Neural progenitor cell (in vitro differentiated cells): ENCODE measurements at regions not wholly inside any gene's neighbourhood (a gene's known extent, or its start where the extent isn't known, plus 50 kb on each side); places are given as distances from the start of the nearest gene placed in this dataset.

Experiments used
- DNase-seq: peaks from one replicate; pipeline ENCODE4 v3.0.0-alpha.2; 2016; ENCODE audit warnings: low spot score
- H2AFZ ChIP-seq: fragments of 200-600 bp; sonication (generic); replicated peaks from 2 replicates; pipeline ENCODE4 v1.6.1; 2016; ENCODE audit warnings: antibody characterized with exemption
- H3F3A ChIP-seq: fragments of 200-600 bp; sonication (generic); 2 replicates; pipeline ENCODE4 v1.6.1; 2016; ENCODE audit warnings: antibody characterized with exemption, low read depth
- H3K27ac ChIP-seq: fragments of 200-600 bp; sonication (generic); 2 replicates; pipeline ENCODE4 v1.5.1; 2016; ENCODE audit warnings: mild to moderate bottlenecking
- H3K27me3 ChIP-seq: fragments of 200-600 bp; sonication (generic); 2 replicates; pipeline ENCODE4 v1.6.1; 2016; ENCODE audit warnings: mild to moderate bottlenecking, moderate library complexity
- H3K36me3 ChIP-seq: fragments of 200-600 bp; sonication (generic); 2 replicates; pipeline ENCODE4 v1.5.1; 2016
- H3K4me1 ChIP-seq: fragments of 200-600 bp; sonication (generic); 2 replicates; pipeline ENCODE4 v1.6.1; 2016; ENCODE audit warnings: mixed run types
- H3K4me2 ChIP-seq: fragments of 200-600 bp; sonication (generic); 2 replicates; pipeline ENCODE4 v1.6.1; 2016
- H3K4me3 ChIP-seq: fragments of 200-600 bp; sonication (generic); 2 replicates; pipeline ENCODE4 v1.5.1; 2016
- H3K79me2 ChIP-seq: fragments of 200-600 bp; sonication (generic); 2 replicates; pipeline ENCODE4 v1.6.1; 2016; ENCODE audit warnings: low read depth
- H3K9ac ChIP-seq: fragments of 200-600 bp; sonication (generic); 2 replicates; pipeline ENCODE4 v1.6.1; 2016
- H3K9me3 ChIP-seq: fragments of 200-600 bp; sonication (generic); 2 replicates; pipeline ENCODE4 v1.5.1; 2016; ENCODE audit warnings: low read depth
- H4K20me1 ChIP-seq: fragments of 200-600 bp; sonication (generic); 2 replicates; pipeline ENCODE4 v1.6.1; 2016; ENCODE audit warnings: low read depth
- H3K27ac Mint-ChIP-seq: 3 replicates; pipeline ENCODE4 v1.8.0; 2021; ENCODE audit warnings: mixed read lengths
- H3K27me3 Mint-ChIP-seq: 2 replicates; pipeline ENCODE4 v1.8.0; 2022; ENCODE audit warnings: low read depth, mild to moderate bottlenecking, inconsistent platforms, moderate library complexity, mixed read lengths; ENCODE audit not compliant: insufficient read depth
- H3K36me3 Mint-ChIP-seq: 3 replicates; pipeline ENCODE4 v1.8.0; 2021; ENCODE audit warnings: mixed read lengths
- H3K4me1 Mint-ChIP-seq: 3 replicates; pipeline ENCODE4 v1.8.0; 2021; ENCODE audit warnings: mixed read lengths
- H3K4me3 Mint-ChIP-seq: 3 replicates; pipeline ENCODE4 v1.8.0; 2021; ENCODE audit warnings: mild to moderate bottlenecking, moderate library complexity, mixed read lengths
- H3K9me3 Mint-ChIP-seq: 3 replicates; pipeline ENCODE4 v1.8.0; 2020; ENCODE audit warnings: mixed read lengths
- EZH2 ChIP-seq: fragments of 200-600 bp; sonication (generic); IDR thresholded peaks from 2 replicates; pipeline ENCODE4 v1.6.1; 2017; ENCODE audit warnings: antibody characterized with exemption, mild to moderate bottlenecking, moderate library complexity
- EZH2phosphoT487 ChIP-seq: fragments of 200-600 bp; sonication (generic); IDR thresholded peaks from 2 replicates; pipeline ENCODE4 v1.6.1; 2017; ENCODE audit warnings: antibody characterized with exemption
- TF ChIP-seq, protein P1 (sequence below): fragments of 200-600 bp; sonication (generic); IDR thresholded peaks from 2 replicates; pipeline ENCODE4 v1.5.1; 2017; ENCODE audit warnings: antibody characterized with exemption, mild to moderate bottlenecking

DNA sequence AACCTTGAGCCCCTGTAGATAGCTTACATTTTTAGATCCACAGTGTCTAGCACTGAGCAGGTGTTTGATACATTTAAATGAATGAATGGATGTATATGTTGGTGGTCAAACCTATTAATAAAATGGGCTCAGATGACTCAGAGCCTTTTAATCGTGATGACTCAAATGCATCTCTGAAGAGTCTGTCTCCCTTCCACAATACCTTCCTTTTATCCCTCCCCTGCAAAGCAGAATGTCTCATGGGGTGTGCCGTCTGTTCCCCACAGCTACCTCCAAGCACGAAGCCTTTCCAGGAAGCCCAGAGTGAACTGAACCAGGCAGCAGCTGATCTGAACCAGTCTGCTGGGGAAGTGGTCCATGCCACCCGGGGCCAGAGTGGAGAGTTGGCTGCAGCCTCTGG lies 303.5 kb upstream of the TPM1 start:
- Histone ChIP-seq H3K36me3 (no peaks in the 10 kb centered on the region), H3K4me2 (no peak overlapping the region), H3K9ac (no peak overlapping the region), H3F3A (peaks cover 2% of the 10 kb centered on the region), H3K27me3 (no peaks in the 10 kb centered on the region), H3K79me2 (no peaks in the 10 kb centered on the region), H4K20me1 (no peaks in the 10 kb centered on the region), H3K4me1 (peaks cover 31% of the 10 kb centered on the region), H3K4me3 (no peak overlapping the region), H3K9me3 (no peaks in the 10 kb centered on the region), H2AFZ (no peak overlapping the region), H3K27ac (no peak overlapping the region)
- TF ChIP-seq EZH2phosphoT487 (no peak), EZH2 (no peak)
- TF ChIP-seq, protein P1, sequence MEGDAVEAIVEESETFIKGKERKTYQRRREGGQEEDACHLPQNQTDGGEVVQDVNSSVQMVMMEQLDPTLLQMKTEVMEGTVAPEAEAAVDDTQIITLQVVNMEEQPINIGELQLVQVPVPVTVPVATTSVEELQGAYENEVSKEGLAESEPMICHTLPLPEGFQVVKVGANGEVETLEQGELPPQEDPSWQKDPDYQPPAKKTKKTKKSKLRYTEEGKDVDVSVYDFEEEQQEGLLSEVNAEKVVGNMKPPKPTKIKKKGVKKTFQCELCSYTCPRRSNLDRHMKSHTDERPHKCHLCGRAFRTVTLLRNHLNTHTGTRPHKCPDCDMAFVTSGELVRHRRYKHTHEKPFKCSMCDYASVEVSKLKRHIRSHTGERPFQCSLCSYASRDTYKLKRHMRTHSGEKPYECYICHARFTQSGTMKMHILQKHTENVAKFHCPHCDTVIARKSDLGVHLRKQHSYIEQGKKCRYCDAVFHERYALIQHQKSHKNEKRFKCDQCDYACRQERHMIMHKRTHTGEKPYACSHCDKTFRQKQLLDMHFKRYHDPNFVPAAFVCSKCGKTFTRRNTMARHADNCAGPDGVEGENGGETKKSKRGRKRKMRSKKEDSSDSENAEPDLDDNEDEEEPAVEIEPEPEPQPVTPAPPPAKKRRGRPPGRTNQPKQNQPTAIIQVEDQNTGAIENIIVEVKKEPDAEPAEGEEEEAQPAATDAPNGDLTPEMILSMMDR: no peak
- Mint-ChIP-seq H3K4me1 (peaks cover 44% of the 10 kb centered on the region), H3K27ac (no peak overlapping the region), H3K9me3 (no peaks in the 10 kb centered on the region), H3K27me3 (peaks cover 3% of the 10 kb centered on the region), H3K4me3 (no peak overlapping the region), H3K36me3 (peaks cover 8% of the 10 kb centered on the region)
- no peak for DNase-seq

DNA sequence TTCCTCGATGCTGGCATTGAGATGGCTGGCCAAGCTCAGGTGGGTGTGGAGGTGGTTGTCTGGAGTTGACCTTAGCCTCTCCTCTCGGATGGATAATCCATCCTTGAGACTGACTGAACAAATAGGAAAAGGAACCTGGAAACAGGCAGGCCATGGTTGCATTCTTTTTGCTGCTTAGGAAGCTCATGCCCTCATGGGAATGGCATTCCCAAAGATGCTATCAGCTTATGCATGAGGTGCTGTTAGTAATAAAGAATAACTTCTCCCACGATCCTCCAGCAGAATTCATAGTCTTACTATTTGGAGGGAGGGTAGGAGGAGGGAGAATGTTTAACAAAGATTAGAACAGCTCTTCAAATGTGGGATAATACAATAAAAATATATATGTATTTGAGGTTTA lies 303.0 kb upstream of the TPM1 start:
- no peak overlapping the region for H3K4me3 ChIP-seq
- H3K36me3 ChIP-seq: no peaks in the 10 kb centered on the region
- H3K9me3 Mint-ChIP-seq: no peaks in the 10 kb centered on the region
- H3K79me2 ChIP-seq: no peaks in the 10 kb centered on the region
- no peak for DNase-seq
- H3K27ac ChIP-seq: no peak overlapping the region
- H3K9me3 ChIP-seq: no peaks in the 10 kb centered on the region
- H3K4me1 Mint-ChIP-seq: peaks cover 42% of the 10 kb centered on the region
- H3K4me1 ChIP-seq: peaks cover 26% of the 10 kb centered on the region
- no peak overlapping the region for H2AFZ ChIP-seq
- H3K27me3 ChIP-seq: no peaks in the 10 kb centered on the region
- no peak overlapping the region for H3K9ac ChIP-seq
- no peak overlapping the region for H3K4me2 ChIP-seq
- H3F3A ChIP-seq: no peaks in the 10 kb centered on the region
- H3K27ac Mint-ChIP-seq: no peak overlapping the region
- peaks cover 8% of the 10 kb centered on the region for H3K36me3 Mint-ChIP-seq
- peaks cover 3% of the 10 kb centered on the region for H3K27me3 Mint-ChIP-seq
- no peak overlapping the region for H3K4me3 Mint-ChIP-seq
- H4K20me1 ChIP-seq: no peaks in the 10 kb centered on the region
- TF ChIP-seq, protein P1: no peak
- TF ChIP-seq EZH2 (no peak), EZH2phosphoT487 (no peak)

DNA sequence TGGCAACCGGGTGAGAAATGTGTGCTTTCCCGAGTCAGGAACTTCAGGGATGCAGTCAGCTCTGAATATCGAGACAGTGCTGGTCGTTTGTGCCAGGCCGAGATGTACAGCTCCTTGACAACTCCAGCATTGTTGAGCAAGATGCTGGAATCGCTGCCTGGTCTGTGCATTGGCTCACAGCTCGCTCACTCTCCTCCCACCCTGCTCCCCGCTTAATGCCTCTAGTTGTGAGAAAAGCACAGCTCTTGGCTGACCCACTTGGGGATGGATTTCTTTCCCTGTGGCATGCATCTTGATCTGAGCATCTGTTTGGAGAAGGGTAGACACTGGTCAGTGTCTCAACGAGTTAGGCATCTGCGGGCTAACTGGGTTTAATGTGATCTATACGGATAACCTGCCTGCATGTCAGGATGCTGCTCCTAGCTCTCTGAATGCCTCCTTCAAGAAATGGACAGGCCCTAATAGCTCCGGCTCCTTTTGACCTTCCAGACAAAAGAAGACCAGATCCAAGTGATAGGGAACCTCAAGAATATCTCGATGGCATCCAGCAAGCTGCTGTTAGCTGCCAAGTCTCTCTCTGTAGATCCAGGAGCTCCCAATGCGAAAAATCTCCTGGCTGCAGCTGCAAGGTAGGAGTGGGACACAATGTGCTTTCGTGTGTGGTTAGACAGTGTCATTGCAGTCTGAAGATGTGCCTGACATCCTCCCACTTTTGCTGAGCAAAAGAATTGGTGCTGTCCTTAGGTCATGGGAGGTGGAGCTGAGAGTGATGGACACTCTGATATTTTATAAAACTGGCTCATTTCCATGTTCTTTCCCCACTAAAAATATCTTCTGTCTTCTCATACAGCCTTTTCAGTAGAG lies 302.2 kb upstream of the TPM1 start:
- H3K79me2 ChIP-seq: no peaks in the 10 kb centered on the region
- Mint-ChIP-seq H3K27ac (no peak overlapping the region), H3K4me1 (peaks cover 41% of the 10 kb centered on the region), H3K9me3 (no peaks in the 10 kb centered on the region), H3K36me3 (peaks cover 10% of the 10 kb centered on the region), H3K27me3 (peaks cover 3% of the 10 kb centered on the region), H3K4me3 (no peak overlapping the region)
- no peaks in the 10 kb centered on the region for H3K27me3 ChIP-seq
- H3K4me3 ChIP-seq: no peak overlapping the region
- H2AFZ ChIP-seq: no peak overlapping the region
- TF ChIP-seq, protein P1: no peak
- H3K9ac ChIP-seq: no peak overlapping the region
- H3K27ac ChIP-seq: no peak overlapping the region
- H3K4me2 ChIP-seq: no peak overlapping the region
- H3K36me3 ChIP-seq: no peaks in the 10 kb centered on the region
- H3F3A ChIP-seq: no peaks in the 10 kb centered on the region
- no peak for DNase-seq
- H3K9me3 ChIP-seq: no peaks in the 10 kb centered on the region
- H3K4me1 ChIP-seq: peaks cover 22% of the 10 kb centered on the region
- no peaks in the 10 kb centered on the region for H4K20me1 ChIP-seq
